GM19023 (cell line): ENCODE measurements at regions not wholly inside any gene's neighbourhood (a gene's known extent, or its start where the extent isn't known, plus 50 kb on each side); places are given as distances from the start of the nearest gene placed in this dataset.

Experiments used
- ATAC-seq: cut with Tn5 transposase; IDR thresholded peaks from one replicate; pipeline ENCODE4 v1.9.1; 2021; ENCODE audit warnings: mild to moderate bottlenecking, moderate library complexity; ENCODE audit not compliant: unreplicated experiment

GRCh38 chr4:187544461-187545053, 451.0 kb upstream of the ZFP42 start:
- no peak for ATAC-seq

- no peak for ATAC-seq
These were observed 448.3 kb upstream of the ZFP42 start for GRCh38 chr4:187547316-187547715.

- ATAC-seq, result no peak
These were observed 445.2 kb upstream of the ZFP42 start for GRCh38 chr4:187550256-187550950.

- ATAC-seq, result no peak
These were observed 442.8 kb upstream of the ZFP42 start for GRCh38 chr4:187552781-187553180.

- ATAC-seq, result no peak
These were observed 440.4 kb upstream of the ZFP42 start for GRCh38 chr4:187555174-187555573.

GRCh38 chr4:187558391-187558790, 437.2 kb upstream of the ZFP42 start:
- ATAC-seq, result no peak

- ATAC-seq, result no peak
These were observed 433.2 kb upstream of the ZFP42 start for GRCh38 chr4:187562345-187562744.

- ATAC-seq, result no peak
These were observed 430.2 kb upstream of the ZFP42 start for GRCh38 chr4:187565416-187565815.

- no peak for ATAC-seq
These were observed 425.7 kb upstream of the ZFP42 start for GRCh38 chr4:187569871-187570270.

- no peak for ATAC-seq
These were observed 419.9 kb upstream of the ZFP42 start for GRCh38 chr4:187575706-187576105.

- no peak for ATAC-seq
These were observed 418.8 kb upstream of the ZFP42 start for GRCh38 chr4:187576751-187577150.

GRCh38 chr4:187577941-187578480, 417.6 kb upstream of the ZFP42 start:
- no peak for ATAC-seq

GRCh38 chr4:187586892-187587291, 408.7 kb upstream of the ZFP42 start:
- ATAC-seq, result no peak

- no peak for ATAC-seq
These were observed 397.4 kb upstream of the ZFP42 start for GRCh38 chr4:187598196-187598595.

- no peak for ATAC-seq
These were observed 393.1 kb upstream of the ZFP42 start for GRCh38 chr4:187602339-187603092.

GRCh38 chr4:187603093-187604025, 392.2 kb upstream of the ZFP42 start:
- ATAC-seq, result no peak

GRCh38 chr4:187604984-187605383, 390.6 kb upstream of the ZFP42 start:
- no peak for ATAC-seq

GRCh38 chr4:187606581-187606980, 389.0 kb upstream of the ZFP42 start:
- ATAC-seq, result peak; percentile 69

- ATAC-seq, result no peak
These were observed 387.6 kb upstream of the ZFP42 start for GRCh38 chr4:187608001-187608421.

GRCh38 chr4:187612301-187612700, 383.3 kb upstream of the ZFP42 start:
- no peak for ATAC-seq
